ENCODE measurements at regions not wholly inside any gene's neighbourhood (a gene's known extent, or its start where the extent isn't known, plus 50 kb on each side); places are given as distances from the start of the nearest gene placed in this dataset.

DNA sequence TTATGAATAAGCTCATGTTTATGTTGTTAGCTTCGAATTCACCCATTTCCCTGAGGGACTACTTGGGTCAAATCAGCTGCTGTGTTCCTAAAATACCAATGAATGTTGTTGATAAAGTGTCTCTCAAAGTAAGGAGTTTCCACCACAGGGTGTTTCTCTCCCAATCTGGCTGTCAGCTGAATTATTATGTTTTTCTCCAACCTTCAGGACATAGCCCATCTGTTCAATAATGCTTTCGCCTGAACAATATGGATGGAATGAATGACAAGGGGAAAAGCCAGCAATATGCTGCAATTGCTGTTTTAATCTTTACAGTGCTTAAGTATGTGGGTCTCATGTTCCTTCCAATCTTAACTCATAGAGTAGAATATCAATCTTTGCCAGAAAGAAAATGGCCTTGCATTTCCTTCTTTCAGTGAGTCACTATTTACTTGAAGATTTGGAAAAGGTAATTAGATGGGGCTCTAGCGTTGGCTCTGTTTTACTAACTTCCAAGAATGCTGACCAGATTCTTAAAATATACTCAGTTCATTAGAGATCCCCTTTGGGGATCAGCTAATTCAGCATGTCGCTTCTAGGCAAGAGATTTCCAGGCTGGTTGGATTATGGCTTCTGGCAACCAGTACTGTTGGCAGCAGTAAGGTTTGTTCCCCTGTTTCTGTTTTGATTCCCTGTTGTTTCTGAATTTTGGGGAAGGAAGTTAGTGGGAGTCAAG, 410.5 kb downstream of the PPP3CA start:
- Histone ChIP-seq H4K20me1 (ENCODE audit: insufficient read depth) (no peaks in the 10 kb centered on the region), H3K9ac (no peak overlapping the region), H3K9me2 (no peaks in the 10 kb centered on the region), H3K27me3 (ENCODE audit: insufficient read depth) (no peaks in the 10 kb centered on the region), H3F3A (replicated peaks; ENCODE audit: insufficient read depth) (no peaks in the 10 kb centered on the region), H3K4me2 (no peak overlapping the region), H2AFZ (ENCODE audit: low read depth) (0 out of 2 replicates have a peak overlapping the region, but pooled peaks have one; percentile 23), H3K27ac (ENCODE audit: low read depth in 2 of 2, low read length in 1 of 2) (no peak overlapping the region), H3K79me2 (ENCODE audit: insufficient read depth) (no peaks in the 10 kb centered on the region), H3K4me1 (ENCODE audit: control insufficient read depth in 1 of 2, insufficient read depth in 2 of 2, low read depth in 1 of 2, low read length in 1 of 2) (no peaks in the 10 kb centered on the region; a peak in 1 of 4 replicates), H3K36me3 (replicated peaks in 1 of 2; ENCODE audit: control insufficient read depth in 1 of 2, insufficient read depth in 2 of 2, low read length in 1 of 2) (no peaks in the 10 kb centered on the region), H3K4me3 (ENCODE audit: low read depth in 2 of 2, low read length in 1 of 2) (no peak overlapping the region; a peak in 1 of 4 replicates), H3K9me3 (no peaks in the 10 kb centered on the region)
- ChIA-PET POLR2A (no interaction called here), CTCF (interaction anchor here (1.0 kb wide), 1 partner anchor 1089 kb away, joined by 3 read pairs; no protein-coding TSS in a partner anchor)
- DNase-seq = no peak
- WGBS (ENCODE audit: low lambda C conversion rate) = 69% methylated on average over 4 of the region's 4 CpGs
- TF ChIP-seq GATA2 (CRISPR knock-in tag; IDR thresholded peaks at IDR 0.05) = no peak
- no peak for TF ChIP-seq NRF1 (IDR thresholded peaks at IDR 0.05; ENCODE audit: low read depth, low read length)
- no peak for TF ChIP-seq SIN3A (IDR thresholded peaks at IDR 0.05; ENCODE audit: borderline replicate concordance, low read depth, low read length)
- TF ChIP-seq EZH2phosphoT487 (IDR thresholded peaks at IDR 0.05; ENCODE audit: borderline replicate concordance, low read depth) = no peak
- TF ChIP-seq NFIC (IDR thresholded peaks at IDR 0.05; ENCODE audit: borderline replicate concordance) = no peak
- TF ChIP-seq, protein P1, sequence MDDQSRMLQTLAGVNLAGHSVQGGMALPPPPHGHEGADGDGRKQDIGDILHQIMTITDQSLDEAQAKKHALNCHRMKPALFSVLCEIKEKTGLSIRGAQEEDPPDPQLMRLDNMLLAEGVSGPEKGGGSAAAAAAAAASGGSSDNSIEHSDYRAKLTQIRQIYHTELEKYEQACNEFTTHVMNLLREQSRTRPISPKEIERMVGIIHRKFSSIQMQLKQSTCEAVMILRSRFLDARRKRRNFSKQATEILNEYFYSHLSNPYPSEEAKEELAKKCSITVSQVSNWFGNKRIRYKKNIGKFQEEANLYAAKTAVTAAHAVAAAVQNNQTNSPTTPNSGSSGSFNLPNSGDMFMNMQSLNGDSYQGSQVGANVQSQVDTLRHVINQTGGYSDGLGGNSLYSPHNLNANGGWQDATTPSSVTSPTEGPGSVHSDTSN (IDR thresholded peaks at IDR 0.05) = no peak

DNA sequence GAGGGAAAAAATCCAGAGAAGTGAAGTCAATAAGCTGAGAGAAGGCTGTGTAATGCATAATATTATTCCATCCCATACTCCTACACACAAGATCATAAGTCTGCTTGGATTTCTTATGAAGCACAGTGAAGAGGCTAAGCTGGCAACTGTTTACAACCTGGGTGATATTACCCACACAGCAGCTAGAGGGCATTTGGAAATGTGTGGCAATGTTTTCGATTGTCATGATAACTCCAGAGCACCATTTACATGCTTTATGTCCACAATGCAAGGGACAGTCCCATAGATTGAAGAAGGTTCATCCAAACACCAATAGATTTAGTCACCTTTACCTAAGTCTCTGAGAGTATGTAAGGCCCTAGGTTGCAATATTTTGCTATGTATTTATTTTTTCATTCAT, 412.2 kb downstream of the PPP3CA start:
- Histone ChIP-seq H3K4me1 (ENCODE audit: control insufficient read depth in 1 of 2, insufficient read depth in 2 of 2, low read depth in 1 of 2, low read length in 1 of 2) (no peaks in the 10 kb centered on the region; a peak in 1 of 4 replicates), H3K9me2 (no peaks in the 10 kb centered on the region), H3F3A (replicated peaks; ENCODE audit: insufficient read depth) (no peaks in the 10 kb centered on the region), H3K4me3 (ENCODE audit: low read depth in 2 of 2, low read length in 1 of 2) (no peak overlapping the region), H4K20me1 (ENCODE audit: insufficient read depth) (no peaks in the 10 kb centered on the region), H3K27ac (ENCODE audit: low read depth in 2 of 2, low read length in 1 of 2) (no peak overlapping the region), H3K36me3 (replicated peaks in 1 of 2; ENCODE audit: control insufficient read depth in 1 of 2, insufficient read depth in 2 of 2, low read length in 1 of 2) (no peaks in the 10 kb centered on the region), H3K9ac (no peak overlapping the region), H2AFZ (ENCODE audit: low read depth) (no peak overlapping the region), H3K9me3 (no peaks in the 10 kb centered on the region), H3K4me2 (no peak overlapping the region), H3K79me2 (ENCODE audit: insufficient read depth) (no peaks in the 10 kb centered on the region), H3K27me3 (ENCODE audit: insufficient read depth) (no peaks in the 10 kb centered on the region)
- ChIA-PET POLR2A (no interaction called here), CTCF (interaction anchor here (1.0 to 1.5 kb wide), 4 partner anchors 13 to 1382 kb away, joined by 3 to 4 read pairs (median 3); no protein-coding TSS in a partner anchor)
- DNase-seq = peak; percentile 9
- 0% methylated on average over 1 of the region's 1 CpG for WGBS (ENCODE audit: low lambda C conversion rate)
- TF ChIP-seq GATA2 (CRISPR knock-in tag; IDR thresholded peaks at IDR 0.05) = 0 out of 2 replicates have a peak, but pooled peaks have one; percentile 19
- TF ChIP-seq, protein P1 (IDR thresholded peaks at IDR 0.05) = no peak
- no peak for TF ChIP-seq SIN3A (IDR thresholded peaks at IDR 0.05; ENCODE audit: borderline replicate concordance, low read depth, low read length)
- no peak for TF ChIP-seq JUND (IDR thresholded peaks at IDR 0.05)
- TF ChIP-seq MXI1 (IDR thresholded peaks at IDR 0.05; ENCODE audit: low read depth, low read length) = no peak
- TF ChIP-seq TEAD4 (IDR thresholded peaks at IDR 0.05; ENCODE audit: borderline replicate concordance, insufficient read depth) = no peak
- TF ChIP-seq FOXJ3 (CRISPR knock-in tag; IDR thresholded peaks at IDR 0.05) = no peak
- TF ChIP-seq MEF2A (IDR thresholded peaks at IDR 0.05; ENCODE audit: borderline replicate concordance, low read depth) = no peak
- no peak for TF ChIP-seq FOSL2 (IDR thresholded peaks at IDR 0.05; ENCODE audit: borderline replicate concordance, low read depth)
- TF ChIP-seq, protein P2, sequence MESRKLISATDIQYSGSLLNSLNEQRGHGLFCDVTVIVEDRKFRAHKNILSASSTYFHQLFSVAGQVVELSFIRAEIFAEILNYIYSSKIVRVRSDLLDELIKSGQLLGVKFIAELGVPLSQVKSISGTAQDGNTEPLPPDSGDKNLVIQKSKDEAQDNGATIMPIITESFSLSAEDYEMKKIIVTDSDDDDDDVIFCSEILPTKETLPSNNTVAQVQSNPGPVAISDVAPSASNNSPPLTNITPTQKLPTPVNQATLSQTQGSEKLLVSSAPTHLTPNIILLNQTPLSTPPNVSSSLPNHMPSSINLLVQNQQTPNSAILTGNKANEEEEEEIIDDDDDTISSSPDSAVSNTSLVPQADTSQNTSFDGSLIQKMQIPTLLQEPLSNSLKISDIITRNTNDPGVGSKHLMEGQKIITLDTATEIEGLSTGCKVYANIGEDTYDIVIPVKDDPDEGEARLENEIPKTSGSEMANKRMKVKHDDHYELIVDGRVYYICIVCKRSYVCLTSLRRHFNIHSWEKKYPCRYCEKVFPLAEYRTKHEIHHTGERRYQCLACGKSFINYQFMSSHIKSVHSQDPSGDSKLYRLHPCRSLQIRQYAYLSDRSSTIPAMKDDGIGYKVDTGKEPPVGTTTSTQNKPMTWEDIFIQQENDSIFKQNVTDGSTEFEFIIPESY (IDR thresholded peaks at IDR 0.05; ENCODE audit: borderline replicate concordance, low read depth) = no peak
- TF ChIP-seq, protein P3, sequence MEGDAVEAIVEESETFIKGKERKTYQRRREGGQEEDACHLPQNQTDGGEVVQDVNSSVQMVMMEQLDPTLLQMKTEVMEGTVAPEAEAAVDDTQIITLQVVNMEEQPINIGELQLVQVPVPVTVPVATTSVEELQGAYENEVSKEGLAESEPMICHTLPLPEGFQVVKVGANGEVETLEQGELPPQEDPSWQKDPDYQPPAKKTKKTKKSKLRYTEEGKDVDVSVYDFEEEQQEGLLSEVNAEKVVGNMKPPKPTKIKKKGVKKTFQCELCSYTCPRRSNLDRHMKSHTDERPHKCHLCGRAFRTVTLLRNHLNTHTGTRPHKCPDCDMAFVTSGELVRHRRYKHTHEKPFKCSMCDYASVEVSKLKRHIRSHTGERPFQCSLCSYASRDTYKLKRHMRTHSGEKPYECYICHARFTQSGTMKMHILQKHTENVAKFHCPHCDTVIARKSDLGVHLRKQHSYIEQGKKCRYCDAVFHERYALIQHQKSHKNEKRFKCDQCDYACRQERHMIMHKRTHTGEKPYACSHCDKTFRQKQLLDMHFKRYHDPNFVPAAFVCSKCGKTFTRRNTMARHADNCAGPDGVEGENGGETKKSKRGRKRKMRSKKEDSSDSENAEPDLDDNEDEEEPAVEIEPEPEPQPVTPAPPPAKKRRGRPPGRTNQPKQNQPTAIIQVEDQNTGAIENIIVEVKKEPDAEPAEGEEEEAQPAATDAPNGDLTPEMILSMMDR (IDR thresholded peaks at IDR 0.05) = peak; percentile 48
- TF ChIP-seq, protein P4, sequence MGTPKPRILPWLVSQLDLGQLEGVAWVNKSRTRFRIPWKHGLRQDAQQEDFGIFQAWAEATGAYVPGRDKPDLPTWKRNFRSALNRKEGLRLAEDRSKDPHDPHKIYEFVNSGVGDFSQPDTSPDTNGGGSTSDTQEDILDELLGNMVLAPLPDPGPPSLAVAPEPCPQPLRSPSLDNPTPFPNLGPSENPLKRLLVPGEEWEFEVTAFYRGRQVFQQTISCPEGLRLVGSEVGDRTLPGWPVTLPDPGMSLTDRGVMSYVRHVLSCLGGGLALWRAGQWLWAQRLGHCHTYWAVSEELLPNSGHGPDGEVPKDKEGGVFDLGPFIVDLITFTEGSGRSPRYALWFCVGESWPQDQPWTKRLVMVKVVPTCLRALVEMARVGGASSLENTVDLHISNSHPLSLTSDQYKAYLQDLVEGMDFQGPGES (IDR thresholded peaks at IDR 0.05; ENCODE audit: low read depth, low read length) = no peak
- no peak for TF ChIP-seq YY1 (IDR thresholded peaks at IDR 0.05; ENCODE audit: low read depth)
- peak; percentile 47 for TF ChIP-seq RAD21 (IDR thresholded peaks at IDR 0.05; ENCODE audit: low read length)
- no peak for TF ChIP-seq RXRA (IDR thresholded peaks at IDR 0.05; ENCODE audit: borderline replicate concordance, low read depth)

Data from SK-N-SH (cell line).